NCI-H2171 treated with DMSO at 0.1 percent for 48 hours (cell line): ENCODE measurements at regions not wholly inside any gene's neighbourhood (a gene's known extent, or its start where the extent isn't known, plus 50 kb on each side); places are given as distances from the start of the nearest gene placed in this dataset.

Source experiments
- DNase-seq: peaks from one replicate; lab custom pipeline; 2025; lab: John Stamatoyannopoulos, UW

DNA sequence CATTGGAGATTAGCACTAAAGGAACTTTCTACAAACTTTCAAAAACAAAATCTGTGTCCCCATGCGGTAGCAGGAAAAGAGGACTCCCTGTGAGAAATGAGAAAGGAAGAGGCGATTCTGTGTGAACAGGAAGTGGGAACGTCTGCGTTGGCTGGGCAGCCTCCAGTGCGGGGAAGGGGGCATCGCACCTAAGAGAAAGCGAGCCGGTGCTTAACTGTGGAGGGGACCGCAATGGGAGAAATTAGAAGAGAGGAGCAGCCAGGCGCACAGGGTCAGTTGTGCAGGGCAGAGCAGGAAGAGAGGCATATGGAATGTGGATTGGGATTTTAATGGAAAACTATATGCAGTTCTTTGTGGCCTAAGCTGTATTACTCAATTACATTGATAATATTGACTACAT, 77.4 kb upstream of the DOCK9 start:
- no peak for DNase-seq

GRCh38 chr13:99055735-99056134, 77.9 kb upstream of the DOCK9 start:
- DNase-seq: no peak

GRCh38 chr13:99056381-99057014, 78.6 kb upstream of the DOCK9 start:
- DNase-seq: no peak

- DNase-seq: no peak
Observed at GRCh38 chr13:99057310-99057975, 79.6 kb upstream of the DOCK9 start.

DNA sequence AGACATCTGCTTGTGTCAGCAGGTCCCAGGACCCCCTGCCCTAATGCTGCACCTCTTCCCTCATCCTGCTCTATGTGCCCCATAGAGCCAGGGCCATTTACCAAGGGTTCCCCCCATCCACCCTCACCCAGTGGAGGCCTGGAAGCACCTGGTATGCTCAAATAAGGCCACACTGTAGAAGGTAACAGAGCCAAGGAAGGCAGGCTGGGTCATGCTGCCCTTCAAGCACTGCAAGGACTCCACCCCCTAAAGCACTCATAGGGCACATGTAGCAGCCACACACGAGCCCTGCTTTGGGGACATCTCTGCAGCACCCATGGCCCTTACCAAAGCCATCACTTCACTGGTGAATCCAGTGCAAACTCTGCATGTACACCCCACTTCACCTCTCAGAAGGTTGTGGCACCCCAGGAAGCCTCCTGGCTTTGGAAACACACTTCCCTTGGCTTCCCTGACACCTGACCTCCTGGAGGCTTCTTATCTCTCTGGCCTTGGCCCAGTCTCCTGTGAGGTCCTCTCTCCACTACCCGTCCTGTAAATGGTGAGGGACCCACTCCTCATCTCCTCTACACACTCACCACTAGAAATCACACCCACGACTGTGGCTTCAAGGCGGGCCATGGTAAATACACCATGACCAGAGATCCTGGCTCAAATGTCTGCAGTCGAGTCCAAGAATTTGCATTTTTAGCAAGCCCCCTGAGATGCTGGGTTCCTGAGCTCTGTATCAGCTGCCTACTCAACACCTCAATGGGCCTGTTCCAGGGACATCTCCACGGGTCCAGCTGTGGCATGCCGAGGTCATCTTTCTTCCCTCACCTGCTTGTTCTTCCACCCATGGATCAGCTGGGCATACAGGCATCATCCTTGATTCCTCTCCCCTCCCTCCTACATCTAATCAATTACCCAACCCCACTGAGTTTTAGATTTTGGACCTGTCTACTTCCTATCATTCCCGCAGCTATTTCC, 80.9 kb upstream of the DOCK9 start:
- DNase-seq: no peak

DNA sequence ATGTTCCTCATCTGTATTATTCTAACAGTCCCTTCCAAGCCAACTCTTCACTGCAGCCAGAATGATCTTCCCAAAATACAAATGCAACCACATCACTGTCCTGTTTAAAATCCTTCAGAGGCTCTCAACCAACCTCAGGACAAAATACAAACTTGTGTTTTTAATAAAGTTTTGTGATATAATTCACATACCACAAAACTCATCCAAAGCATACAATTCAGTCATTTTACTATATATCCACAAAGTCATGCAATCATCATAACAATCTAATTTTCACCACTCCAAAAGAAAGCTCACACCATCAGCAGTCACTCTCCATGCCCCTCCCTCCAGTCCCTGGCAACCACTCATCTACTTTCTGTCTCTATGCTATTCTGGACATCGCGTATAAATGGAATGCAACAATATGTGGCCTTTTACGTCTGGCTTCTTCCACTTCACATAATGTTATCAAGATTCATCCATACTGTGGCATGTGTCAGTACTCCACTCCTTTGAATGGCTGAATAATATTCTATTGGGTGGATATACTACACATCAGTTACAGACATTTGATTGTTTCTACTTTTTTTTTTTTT, 81.7 kb upstream of the DOCK9 start:
- no peak for DNase-seq

DNA sequence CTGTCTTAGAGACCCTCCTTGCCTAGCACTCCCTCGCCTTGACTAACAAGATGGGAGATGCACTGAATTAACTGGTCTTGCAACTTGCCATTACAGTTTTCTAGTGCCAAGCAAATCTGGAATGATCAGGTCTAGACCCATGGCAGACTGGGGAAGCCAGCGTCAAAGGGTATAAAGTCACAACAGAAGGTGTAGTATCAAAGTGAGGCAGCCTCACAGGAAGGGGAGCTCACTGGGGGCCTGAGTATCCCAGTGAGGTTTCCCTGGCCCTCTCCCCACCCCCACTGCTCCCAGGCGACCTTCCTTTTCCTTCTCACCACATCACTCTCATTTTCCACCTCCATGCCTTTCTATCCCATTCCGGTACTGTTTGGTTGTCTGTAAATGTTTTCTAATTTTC, 83.5 kb upstream of the DOCK9 start:
- DNase-seq: no peak

DNA sequence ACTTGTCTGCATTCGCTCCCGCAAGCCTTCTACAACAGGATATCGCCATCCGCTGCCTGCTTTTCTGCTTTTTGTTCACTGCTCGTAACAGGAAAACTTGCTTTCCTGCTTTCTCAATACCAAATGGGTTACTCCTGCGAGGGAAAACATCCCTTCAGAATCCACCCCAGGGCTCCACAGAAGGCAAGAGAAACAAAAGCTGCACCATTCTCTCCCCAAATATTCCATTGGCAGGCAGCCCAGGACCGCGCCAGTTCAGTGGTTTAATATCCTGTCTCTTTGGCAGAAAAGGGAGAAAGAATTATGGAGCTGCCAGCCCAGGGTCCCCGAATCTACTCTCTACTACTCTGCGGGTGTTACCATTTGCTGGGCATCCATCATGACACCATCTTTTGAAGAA, 84.7 kb upstream of the DOCK9 start:
- peak; percentile 46 for DNase-seq

- DNase-seq: no peak
Observed at GRCh38 chr13:99063178-99063577, 85.3 kb upstream of the DOCK9 start.

DNA sequence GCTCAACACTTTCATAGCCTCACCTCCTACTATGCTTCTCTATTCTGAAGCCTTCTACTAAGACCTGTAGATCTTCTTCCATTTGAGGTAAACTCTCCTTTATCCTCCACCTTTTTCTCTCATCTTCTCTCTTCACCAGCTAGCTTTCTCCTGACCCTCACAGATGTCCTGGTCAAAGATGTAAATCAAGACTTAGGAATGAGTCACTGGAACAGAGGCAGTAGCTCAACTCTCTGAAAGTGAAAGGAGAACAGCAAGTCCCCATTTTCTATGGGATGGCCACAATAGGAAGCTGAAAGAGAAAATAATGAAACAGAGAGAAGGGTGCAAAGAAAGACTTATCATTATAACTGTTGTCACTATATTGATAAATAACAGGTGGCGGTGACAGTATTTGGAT, 86.1 kb upstream of the DOCK9 start:
- no peak for DNase-seq

GRCh38 chr13:99064624-99065234, 86.9 kb upstream of the DOCK9 start:
- DNase-seq: no peak

GRCh38 chr13:99065235-99066015, 87.6 kb upstream of the DOCK9 start:
- no peak for DNase-seq

DNA sequence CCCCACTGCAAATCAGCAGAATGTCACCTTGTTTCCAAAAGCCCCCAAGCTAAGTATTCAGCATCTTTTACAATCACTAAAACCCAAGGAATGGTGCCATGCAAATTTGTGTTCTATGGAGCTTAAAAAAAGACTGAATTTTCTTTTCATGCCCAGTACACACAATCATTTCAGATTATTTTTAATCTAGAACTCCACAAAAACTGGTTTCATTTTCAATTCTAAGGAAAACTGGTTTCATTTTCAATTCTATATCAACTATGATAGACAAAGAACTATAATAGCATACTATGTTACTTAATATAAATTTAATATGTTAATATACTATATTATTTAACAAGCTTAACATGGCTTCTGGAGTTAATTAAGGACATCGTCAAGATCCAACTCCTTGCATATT, 88.4 kb upstream of the DOCK9 start:
- no peak for DNase-seq

DNA sequence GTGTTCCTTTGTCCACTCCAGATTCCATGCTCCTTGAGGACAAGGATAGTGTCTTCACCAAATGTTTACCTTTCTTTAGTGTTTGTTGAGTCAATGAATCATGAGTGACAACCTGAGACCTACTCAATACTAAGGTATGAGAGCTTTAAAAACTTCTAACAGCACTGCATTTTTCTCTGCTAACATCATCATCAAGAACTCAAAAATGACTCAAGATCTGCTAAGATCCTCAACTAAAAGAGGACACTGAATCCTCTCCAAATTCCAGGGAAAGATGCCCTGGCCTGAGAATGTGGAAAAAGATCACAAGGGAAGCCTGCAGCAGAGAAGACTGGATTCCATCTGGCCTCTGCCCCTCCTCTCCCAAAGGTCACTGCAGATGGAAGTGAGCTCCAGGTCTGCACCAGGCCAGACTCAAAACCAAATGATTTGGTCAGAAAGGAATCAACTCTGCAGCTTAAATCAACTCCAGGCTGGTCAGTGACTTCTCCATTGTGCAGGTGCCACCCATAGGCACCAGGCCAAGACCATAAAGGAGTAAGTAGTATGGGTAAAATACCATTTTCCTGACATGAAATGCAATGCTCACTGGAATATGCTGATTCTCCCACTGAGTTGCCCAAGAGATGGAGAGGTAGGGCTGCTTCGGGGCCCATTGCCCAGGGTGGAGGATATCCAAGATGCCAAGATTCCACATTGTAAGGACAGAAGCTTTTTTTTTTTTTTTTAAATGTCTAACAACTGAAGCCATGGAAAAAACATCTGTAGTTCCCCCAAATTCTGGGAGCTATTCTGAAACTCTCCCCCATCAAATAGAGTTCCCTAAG, 89.5 kb upstream of the DOCK9 start:
- no peak for DNase-seq

DNA sequence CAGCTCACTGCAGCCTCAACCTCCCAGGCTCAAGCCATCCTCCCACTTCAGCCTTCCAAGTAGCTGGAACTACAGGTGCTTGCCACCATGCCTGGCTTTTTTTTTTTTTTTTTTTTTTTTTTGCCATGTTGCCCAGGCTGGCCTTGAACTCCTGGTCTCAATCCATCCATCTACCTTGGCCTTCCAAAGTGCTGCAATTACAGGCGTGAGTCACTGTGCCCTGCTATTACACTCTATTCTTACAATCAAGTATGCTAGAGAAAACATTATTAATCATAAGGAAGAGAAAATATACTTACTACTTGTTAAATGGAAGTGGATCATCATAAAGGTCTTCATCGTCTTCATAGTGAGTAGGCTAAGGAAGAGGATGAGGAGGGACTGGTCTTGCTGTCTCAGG, 93.3 kb upstream of the DOCK9 start:
- DNase-seq: no peak

DNA sequence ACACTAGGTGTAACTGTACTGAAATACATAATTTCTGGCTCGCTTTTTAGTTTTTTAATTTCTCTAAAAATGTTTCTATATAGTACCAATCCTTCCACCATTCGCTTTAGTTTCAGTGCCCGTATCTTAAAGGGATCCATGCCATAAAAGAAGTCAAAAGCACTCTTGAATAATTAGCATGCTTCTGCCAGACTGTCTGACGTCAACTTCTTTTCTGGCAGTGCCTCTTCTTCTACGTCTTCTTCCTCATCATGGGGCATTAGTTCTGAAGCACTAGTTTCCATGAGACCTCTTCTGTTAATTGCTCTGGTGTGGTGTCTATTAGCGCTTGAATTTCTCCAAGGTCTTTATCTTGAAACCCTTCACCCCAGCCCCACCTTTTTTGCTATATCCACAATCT, 93.8 kb upstream of the DOCK9 start:
- no peak for DNase-seq

DNA sequence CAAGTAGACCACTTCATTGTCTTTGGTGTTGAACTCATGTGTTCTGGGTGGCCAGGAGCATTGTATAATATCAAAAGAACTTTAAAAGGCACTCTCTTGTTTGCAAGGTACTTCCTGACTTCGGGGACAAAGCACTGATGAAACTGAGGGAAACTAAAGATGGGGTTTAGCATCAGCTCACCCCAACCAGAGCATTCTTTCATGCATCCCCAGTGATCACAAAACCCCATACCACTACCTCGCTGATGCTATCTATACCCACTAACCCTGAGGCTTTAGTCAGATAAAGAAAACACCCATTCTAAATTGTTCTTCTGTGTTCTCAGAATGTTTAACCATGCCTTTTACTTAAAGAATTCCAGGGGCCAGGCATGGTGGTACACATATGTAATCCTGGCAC, 94.5 kb upstream of the DOCK9 start:
- DNase-seq: no peak

GRCh38 chr13:99072941-99073340, 95.1 kb upstream of the DOCK9 start:
- no peak for DNase-seq

GRCh38 chr13:99074693-99075092, 96.8 kb upstream of the DOCK9 start:
- no peak for DNase-seq
